ENCODE measurements at regions not wholly inside any gene's neighbourhood (a gene's known extent, or its start where the extent isn't known, plus 50 kb on each side); places are given as distances from the start of the nearest gene placed in this dataset.

GRCh38 chr3:107982165-107982564 lies 108.7 kb downstream of the CD47 start:
- TF ChIP-seq POLR2A (IDR thresholded peaks at IDR 0.05; ENCODE audit: low read depth, low read length) (no peak), FOS (IDR thresholded peaks at IDR 0.05; ENCODE audit: borderline replicate concordance, insufficient read depth, low read length) (no peak)
- H3K36me3 ChIP-seq (ENCODE audit: control insufficient read depth in 2 of 2, extremely low read depth in 1 of 2, insufficient read depth in 2 of 2, low read length in 2 of 2), result no peaks in the 10 kb centered on the region
- peaks cover 23% of the 10 kb centered on the region for H3K4me1 ChIP-seq (ENCODE audit: control insufficient read depth, extremely low read depth, insufficient read depth, low read length)
- ChIA-PET CTCF (no interaction called here), POLR2A (no interaction called here)
- intact Hi-C loops (cut with micrococcal nuclease) (no loop called here), dilution Hi-C loops (cut with MboI; ENCODE audit: extremely low pct_ligation_motif_present, low sequenced_read_pairs) (no loop called here)
- FAIRE-seq (no peak), DNase-seq (ENCODE audit: low read depth, low spot score) (no peak)
- H2AFZ ChIP-seq (ENCODE audit: low read depth, low read length), result peak overlapping the region; percentile 59
- no peak overlapping the region for H3K9ac ChIP-seq (replicated peaks; ENCODE audit: extremely low read depth, insufficient read depth, low read length)
- no TSS peak for BruUV-seq (replicated peaks)
- no peak overlapping the region for H3K4me2 ChIP-seq (ENCODE audit: insufficient read depth, low read length)
- no peaks in the 10 kb centered on the region for H3K27me3 ChIP-seq (ENCODE audit: control insufficient read depth in 2 of 2, insufficient read depth in 2 of 2, low read length in 2 of 2)
- H3K9me1 ChIP-seq (replicated peaks; ENCODE audit: control insufficient read depth, extremely low read depth, insufficient read depth, low read length), result no peaks in the 10 kb centered on the region
- no peak overlapping the region for H3K4me3 ChIP-seq (replicated peaks in 1 of 3; ENCODE audit: insufficient read depth in 1 of 3, low read depth in 1 of 3, low read length in 3 of 3)
- no peaks in the 10 kb centered on the region for H3K9me3 ChIP-seq (replicated peaks; ENCODE audit: control insufficient read depth, insufficient read depth, low read length)
- no peak overlapping the region for H3K27ac ChIP-seq (ENCODE audit: insufficient read depth, low read depth, low read length)
- H4K20me1 ChIP-seq (replicated peaks; ENCODE audit: control insufficient read depth, extremely low read depth, insufficient read depth, low read length), result no peaks in the 10 kb centered on the region
- no peaks in the 10 kb centered on the region for H3K79me2 ChIP-seq (ENCODE audit: control insufficient read depth, insufficient read depth, low read length)

- POLR2A ChIA-PET, result no interaction called here
These were observed 109.2 kb downstream of the CD47 start for GRCh38 chr3:107981471-107982111.

More at GRCh38 chr3:107981471-107982111, 109.2 kb downstream of the CD47 start:
- H2AFZ ChIP-seq (ENCODE audit: low read depth, low read length), result peak overlapping the region; percentile 59
- no peak overlapping the region for H3K27ac ChIP-seq (ENCODE audit: insufficient read depth, low read depth, low read length)
- FAIRE-seq (peak; percentile 79), DNase-seq (ENCODE audit: low read depth, low spot score) (peak; percentile 23)
- H4K20me1 ChIP-seq (replicated peaks; ENCODE audit: control insufficient read depth, extremely low read depth, insufficient read depth, low read length), result no peaks in the 10 kb centered on the region
- TF ChIP-seq POLR2A (IDR thresholded peaks at IDR 0.05; ENCODE audit: low read depth, low read length) (no peak), JUN (IDR thresholded peaks at IDR 0.05; ENCODE audit: borderline replicate concordance, insufficient read depth, insufficient read length, low read depth) (no peak), EZH2 (IDR thresholded peaks at IDR 0.05; ENCODE audit: borderline replicate concordance, low read depth, low read length, severe bottlenecking) (no peak), MAX (IDR thresholded peaks at IDR 0.05; ENCODE audit: insufficient read depth, insufficient read length) (no peak), FOS (IDR thresholded peaks at IDR 0.05; ENCODE audit: borderline replicate concordance, insufficient read depth, low read length) (no peak), GATA2 (IDR thresholded peaks at IDR 0.05; ENCODE audit: insufficient read depth, insufficient read length, low read depth, low read length) (no peak), MYC (IDR thresholded peaks at IDR 0.05; ENCODE audit: low read depth, low read length) (no peak), POLR2AphosphoS5 (IDR thresholded peaks at IDR 0.05; ENCODE audit: insufficient read depth, low read depth, low read length) (no peak), CTCF (IDR thresholded peaks at IDR 0.05; ENCODE audit: extremely low read depth in 1 of 2, insufficient read depth in 1 of 2, low read depth in 1 of 2, low read length in 2 of 2) (no peak)
- intact Hi-C loops (cut with micrococcal nuclease) (no loop called here), dilution Hi-C loops (cut with MboI; ENCODE audit: extremely low pct_ligation_motif_present, low sequenced_read_pairs) (no loop called here)
- H3K36me3 ChIP-seq (ENCODE audit: control insufficient read depth in 2 of 2, extremely low read depth in 1 of 2, insufficient read depth in 2 of 2, low read length in 2 of 2), result no peaks in the 10 kb centered on the region
- no peak overlapping the region for H3K9ac ChIP-seq (replicated peaks; ENCODE audit: extremely low read depth, insufficient read depth, low read length)
- no TSS peak for BruUV-seq (replicated peaks)
- CTCF ChIA-PET, result no interaction called here
- H3K9me3 ChIP-seq (replicated peaks; ENCODE audit: control insufficient read depth, insufficient read depth, low read length), result no peaks in the 10 kb centered on the region
- H3K4me1 ChIP-seq (ENCODE audit: control insufficient read depth, extremely low read depth, insufficient read depth, low read length), result peaks cover 17% of the 10 kb centered on the region
- no peaks in the 10 kb centered on the region for H3K9me1 ChIP-seq (replicated peaks; ENCODE audit: control insufficient read depth, extremely low read depth, insufficient read depth, low read length)
- H3K4me2 ChIP-seq (ENCODE audit: insufficient read depth, low read length), result no peak overlapping the region
- no peak overlapping the region for H3K4me3 ChIP-seq (replicated peaks in 1 of 3; ENCODE audit: insufficient read depth in 1 of 3, low read depth in 1 of 3, low read length in 3 of 3)
- H3K27me3 ChIP-seq (ENCODE audit: control insufficient read depth in 2 of 2, insufficient read depth in 2 of 2, low read length in 2 of 2), result no peaks in the 10 kb centered on the region
- H3K79me2 ChIP-seq (ENCODE audit: control insufficient read depth, insufficient read depth, low read length), result no peaks in the 10 kb centered on the region
